ENCODE measurements at regions not wholly inside any gene's neighbourhood (a gene's known extent, or its start where the extent isn't known, plus 50 kb on each side); places are given as distances from the start of the nearest gene placed in this dataset.

- no peak overlapping the region for H4K8ac ChIP-seq (ENCODE audit: low read depth, low read length)
- H4K5ac ChIP-seq (ENCODE audit: low read length): no peak overlapping the region
- H3K18ac ChIP-seq (ENCODE audit: low read length): no peak overlapping the region
- no peak overlapping the region for H3K9ac ChIP-seq (ENCODE audit: low read length)
- no peak overlapping the region for H3K23ac ChIP-seq (ENCODE audit: low read length)
- H2BK5ac ChIP-seq (ENCODE audit: low read length): no peak overlapping the region
- H3K27ac ChIP-seq (ENCODE audit: low read depth, low read length): no peak overlapping the region
- no peaks in the 10 kb centered on the region for H3K79me2 ChIP-seq (ENCODE audit: control insufficient read depth, insufficient read depth, low read length)
- H3K36me3 ChIP-seq (ENCODE audit: control insufficient read depth, insufficient read depth, low read length): no peaks in the 10 kb centered on the region
- H3K4me2 ChIP-seq (ENCODE audit: low read length): no peak overlapping the region
- no peak overlapping the region for H2AK5ac ChIP-seq (ENCODE audit: low read length)
- no peak overlapping the region for H3K56ac ChIP-seq (ENCODE audit: low read length)
- DNase-seq: no peak
- no peaks in the 10 kb centered on the region for H3K4me1 ChIP-seq (ENCODE audit: control insufficient read depth, low read depth, low read length)
- H2BK120ac ChIP-seq (ENCODE audit: low read depth, low read length): no peak overlapping the region
- H2BK15ac ChIP-seq (replicated peaks; ENCODE audit: low read depth): no peak overlapping the region
- no peak overlapping the region for H3K4ac ChIP-seq (ENCODE audit: low read depth, low read length)
- H3K4me3 ChIP-seq (ENCODE audit: low read length): no peak overlapping the region
- no peaks in the 10 kb centered on the region for H3K79me1 ChIP-seq (ENCODE audit: low read length)
- no peaks in the 10 kb centered on the region for H3K27me3 ChIP-seq (ENCODE audit: insufficient read depth, low read length, poor library complexity)
- no CpG with 5 or more reads among the region's 5 CpGs for WGBS (ENCODE audit: extremely low coverage, insufficient coverage, low lambda C conversion rate)
Observed at GRCh38 chr13:64369121-64369520, 2861.0 kb downstream of the PCDH9 start.

GRCh38 chr13:64362564-64362963, 2867.6 kb downstream of the PCDH9 start:
- Histone ChIP-seq H2BK15ac (replicated peaks; ENCODE audit: low read depth) (no peak overlapping the region), H3K4me1 (ENCODE audit: control insufficient read depth, low read depth, low read length) (no peaks in the 10 kb centered on the region), H3K27me3 (ENCODE audit: insufficient read depth, low read length, poor library complexity) (no peaks in the 10 kb centered on the region), H3K36me3 (ENCODE audit: control insufficient read depth, insufficient read depth, low read length) (no peaks in the 10 kb centered on the region), H3K4me3 (ENCODE audit: low read length) (no peak overlapping the region), H3K4ac (ENCODE audit: low read depth, low read length) (no peak overlapping the region), H3K56ac (ENCODE audit: low read length) (no peak overlapping the region), H4K8ac (ENCODE audit: low read depth, low read length) (no peak overlapping the region), H4K5ac (ENCODE audit: low read length) (no peak overlapping the region), H2BK5ac (ENCODE audit: low read length) (no peak overlapping the region), H3K23ac (ENCODE audit: low read length) (no peak overlapping the region), H3K4me2 (ENCODE audit: low read length) (no peak overlapping the region), H3K79me1 (ENCODE audit: low read length) (no peaks in the 10 kb centered on the region), H2AK5ac (ENCODE audit: low read length) (no peak overlapping the region), H3K9ac (ENCODE audit: low read length) (no peak overlapping the region), H3K27ac (ENCODE audit: low read depth, low read length) (no peak overlapping the region), H2BK120ac (ENCODE audit: low read depth, low read length) (no peak overlapping the region), H3K18ac (ENCODE audit: low read length) (no peak overlapping the region), H3K79me2 (ENCODE audit: control insufficient read depth, insufficient read depth, low read length) (no peaks in the 10 kb centered on the region)
- DNase-seq: no peak
- no CpG with 5 or more reads among the region's 2 CpGs for WGBS (ENCODE audit: extremely low coverage, insufficient coverage, low lambda C conversion rate)

GRCh38 chr13:64347664-64348063, 2882.5 kb downstream of the PCDH9 start:
- no peak overlapping the region for H4K8ac ChIP-seq (ENCODE audit: low read depth, low read length)
- H3K23ac ChIP-seq (ENCODE audit: low read length): no peak overlapping the region
- no peak for DNase-seq
- no CpG with 5 or more reads among the region's 2 CpGs for WGBS (ENCODE audit: extremely low coverage, insufficient coverage, low lambda C conversion rate)
- no peak overlapping the region for H2BK5ac ChIP-seq (ENCODE audit: low read length)
- no peak overlapping the region for H3K18ac ChIP-seq (ENCODE audit: low read length)
- H3K36me3 ChIP-seq (ENCODE audit: control insufficient read depth, insufficient read depth, low read length): no peaks in the 10 kb centered on the region
- no peak overlapping the region for H3K27ac ChIP-seq (ENCODE audit: low read depth, low read length)
- no peak overlapping the region for H4K5ac ChIP-seq (ENCODE audit: low read length)
- H3K4ac ChIP-seq (ENCODE audit: low read depth, low read length): no peak overlapping the region
- no peak overlapping the region for H3K9ac ChIP-seq (ENCODE audit: low read length)
- no peak overlapping the region for H2BK120ac ChIP-seq (ENCODE audit: low read depth, low read length)
- H3K4me1 ChIP-seq (ENCODE audit: control insufficient read depth, low read depth, low read length): no peaks in the 10 kb centered on the region
- no peaks in the 10 kb centered on the region for H3K27me3 ChIP-seq (ENCODE audit: insufficient read depth, low read length, poor library complexity)
- H3K4me3 ChIP-seq (ENCODE audit: low read length): no peak overlapping the region
- no peaks in the 10 kb centered on the region for H3K79me1 ChIP-seq (ENCODE audit: low read length)
- no peaks in the 10 kb centered on the region for H3K79me2 ChIP-seq (ENCODE audit: control insufficient read depth, insufficient read depth, low read length)
- no peak overlapping the region for H2BK15ac ChIP-seq (replicated peaks; ENCODE audit: low read depth)
- H3K56ac ChIP-seq (ENCODE audit: low read length): no peak overlapping the region
- no peak overlapping the region for H2AK5ac ChIP-seq (ENCODE audit: low read length)
- no peak overlapping the region for H3K4me2 ChIP-seq (ENCODE audit: low read length)

GRCh38 chr13:64339373-64340063, 2890.6 kb downstream of the PCDH9 start:
- Histone ChIP-seq H3K79me2 (ENCODE audit: control insufficient read depth, insufficient read depth, low read length) (no peaks in the 10 kb centered on the region), H3K56ac (ENCODE audit: low read length) (no peak overlapping the region), H2AK5ac (ENCODE audit: low read length) (no peak overlapping the region), H2BK120ac (ENCODE audit: low read depth, low read length) (no peak overlapping the region), H3K79me1 (ENCODE audit: low read length) (no peaks in the 10 kb centered on the region), H3K4me1 (ENCODE audit: control insufficient read depth, low read depth, low read length) (no peaks in the 10 kb centered on the region), H4K8ac (ENCODE audit: low read depth, low read length) (no peak overlapping the region), H2BK15ac (replicated peaks; ENCODE audit: low read depth) (no peak overlapping the region), H4K5ac (ENCODE audit: low read length) (no peak overlapping the region), H3K4me3 (ENCODE audit: low read length) (no peak overlapping the region), H3K18ac (ENCODE audit: low read length) (no peak overlapping the region), H3K27ac (ENCODE audit: low read depth, low read length) (no peak overlapping the region), H3K4me2 (ENCODE audit: low read length) (no peak overlapping the region), H3K23ac (ENCODE audit: low read length) (no peak overlapping the region), H3K27me3 (ENCODE audit: insufficient read depth, low read length, poor library complexity) (no peaks in the 10 kb centered on the region), H3K36me3 (ENCODE audit: control insufficient read depth, insufficient read depth, low read length) (no peaks in the 10 kb centered on the region), H3K4ac (ENCODE audit: low read depth, low read length) (no peak overlapping the region), H3K9ac (ENCODE audit: low read length) (no peak overlapping the region), H2BK5ac (ENCODE audit: low read length) (no peak overlapping the region)
- no CpG with 5 or more reads among the region's 8 CpGs for WGBS (ENCODE audit: extremely low coverage, insufficient coverage, low lambda C conversion rate)
- no peak for DNase-seq

GRCh38 chr13:64338671-64339070, 2891.5 kb downstream of the PCDH9 start:
- WGBS (ENCODE audit: extremely low coverage, insufficient coverage, low lambda C conversion rate): no CpG with 5 or more reads among the region's 1 CpG
- Histone ChIP-seq H3K36me3 (ENCODE audit: control insufficient read depth, insufficient read depth, low read length) (no peaks in the 10 kb centered on the region), H2BK120ac (ENCODE audit: low read depth, low read length) (no peak overlapping the region), H3K27ac (ENCODE audit: low read depth, low read length) (no peak overlapping the region), H2AK5ac (ENCODE audit: low read length) (no peak overlapping the region), H2BK15ac (replicated peaks; ENCODE audit: low read depth) (no peak overlapping the region), H3K79me1 (ENCODE audit: low read length) (no peaks in the 10 kb centered on the region), H3K9ac (ENCODE audit: low read length) (no peak overlapping the region), H4K8ac (ENCODE audit: low read depth, low read length) (no peak overlapping the region), H3K4me1 (ENCODE audit: control insufficient read depth, low read depth, low read length) (no peaks in the 10 kb centered on the region), H3K23ac (ENCODE audit: low read length) (no peak overlapping the region), H3K4ac (ENCODE audit: low read depth, low read length) (no peak overlapping the region), H2BK5ac (ENCODE audit: low read length) (no peak overlapping the region), H3K4me2 (ENCODE audit: low read length) (no peak overlapping the region), H4K5ac (ENCODE audit: low read length) (no peak overlapping the region), H3K27me3 (ENCODE audit: insufficient read depth, low read length, poor library complexity) (no peaks in the 10 kb centered on the region), H3K79me2 (ENCODE audit: control insufficient read depth, insufficient read depth, low read length) (no peaks in the 10 kb centered on the region), H3K4me3 (ENCODE audit: low read length) (no peak overlapping the region), H3K56ac (ENCODE audit: low read length) (no peak overlapping the region), H3K18ac (ENCODE audit: low read length) (no peak overlapping the region)
- DNase-seq: no peak

GRCh38 chr13:64333888-64334287, 2896.2 kb downstream of the PCDH9 start:
- Histone ChIP-seq H4K8ac (ENCODE audit: low read depth, low read length) (no peak overlapping the region), H3K23ac (ENCODE audit: low read length) (no peak overlapping the region), H2BK15ac (replicated peaks; ENCODE audit: low read depth) (no peak overlapping the region), H3K56ac (ENCODE audit: low read length) (no peak overlapping the region), H3K18ac (ENCODE audit: low read length) (no peak overlapping the region), H3K9ac (ENCODE audit: low read length) (no peak overlapping the region), H3K4me2 (ENCODE audit: low read length) (no peak overlapping the region), H3K79me1 (ENCODE audit: low read length) (no peaks in the 10 kb centered on the region), H2BK5ac (ENCODE audit: low read length) (no peak overlapping the region), H2BK120ac (ENCODE audit: low read depth, low read length) (no peak overlapping the region), H3K4ac (ENCODE audit: low read depth, low read length) (no peak overlapping the region), H3K36me3 (ENCODE audit: control insufficient read depth, insufficient read depth, low read length) (no peaks in the 10 kb centered on the region), H3K27ac (ENCODE audit: low read depth, low read length) (no peak overlapping the region), H3K4me1 (ENCODE audit: control insufficient read depth, low read depth, low read length) (no peaks in the 10 kb centered on the region), H3K4me3 (ENCODE audit: low read length) (no peak overlapping the region), H2AK5ac (ENCODE audit: low read length) (no peak overlapping the region), H3K27me3 (ENCODE audit: insufficient read depth, low read length, poor library complexity) (no peaks in the 10 kb centered on the region), H3K79me2 (ENCODE audit: control insufficient read depth, insufficient read depth, low read length) (no peaks in the 10 kb centered on the region), H4K5ac (ENCODE audit: low read length) (no peak overlapping the region)
- peak; percentile 11 for DNase-seq
- WGBS (ENCODE audit: extremely low coverage, insufficient coverage, low lambda C conversion rate): no CpG with 5 or more reads among the region's 3 CpGs
